UCSD-AML1 (cell line): ENCODE measurements at regions not wholly inside any gene's neighbourhood (a gene's known extent, or its start where the extent isn't known, plus 50 kb on each side); places are given as distances from the start of the nearest gene placed in this dataset.

Experiments used
- DNase-seq: peaks from one replicate; lab custom pipeline; 2025; ENCODE audit not compliant: unreplicated experiment; lab: John Stamatoyannopoulos, UW

DNA sequence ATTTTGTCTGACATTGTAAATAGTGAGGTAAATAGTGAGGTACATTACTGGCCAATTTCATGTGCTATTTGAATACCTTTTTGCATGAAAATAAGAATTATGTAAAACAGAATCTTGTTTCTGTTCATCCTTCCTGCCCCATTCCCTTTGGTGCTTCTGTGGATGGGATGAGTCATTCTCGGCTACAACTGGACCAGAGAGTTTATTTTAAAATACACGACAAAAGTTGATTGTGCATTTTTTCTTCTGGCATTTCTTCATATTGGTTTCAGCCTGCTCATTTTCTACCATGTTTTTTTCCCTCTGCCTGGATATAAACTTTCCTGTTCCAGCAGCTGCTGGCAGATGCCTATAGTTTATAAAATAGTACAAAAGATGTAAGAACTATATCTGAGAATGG is 107.5 kb downstream of the CYSLTR2 start:
- no peak for DNase-seq

DNA sequence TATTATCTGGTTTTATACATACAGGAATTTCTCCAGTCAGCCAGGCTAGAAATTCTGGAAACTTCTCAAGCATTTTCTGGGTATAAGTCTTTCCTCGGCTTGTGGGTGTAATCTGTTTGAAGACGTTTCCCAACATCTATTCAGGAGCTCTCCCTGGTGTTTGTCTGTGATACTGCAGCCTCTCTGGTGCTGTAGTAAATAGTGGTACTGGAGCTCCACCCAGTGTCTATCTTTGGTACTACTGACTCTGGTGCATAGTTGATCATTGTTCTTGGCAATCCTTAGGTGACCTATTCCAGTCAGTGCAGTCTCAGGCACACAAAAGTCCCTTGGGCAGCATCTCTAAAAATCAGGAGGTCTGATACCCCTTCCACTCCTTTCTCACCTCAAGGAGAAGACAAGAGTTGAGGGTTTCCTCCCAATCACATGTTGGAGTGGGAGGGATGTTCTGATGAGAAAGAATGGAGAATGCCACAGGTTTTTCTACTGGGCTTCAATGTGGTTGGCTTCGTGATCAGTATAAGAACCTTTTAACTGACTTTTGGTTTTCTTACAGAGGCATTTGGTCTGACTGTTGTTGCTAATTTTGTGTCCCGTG is 115.5 kb downstream of the CYSLTR2 start:
- peak; percentile 39 for DNase-seq

DNA sequence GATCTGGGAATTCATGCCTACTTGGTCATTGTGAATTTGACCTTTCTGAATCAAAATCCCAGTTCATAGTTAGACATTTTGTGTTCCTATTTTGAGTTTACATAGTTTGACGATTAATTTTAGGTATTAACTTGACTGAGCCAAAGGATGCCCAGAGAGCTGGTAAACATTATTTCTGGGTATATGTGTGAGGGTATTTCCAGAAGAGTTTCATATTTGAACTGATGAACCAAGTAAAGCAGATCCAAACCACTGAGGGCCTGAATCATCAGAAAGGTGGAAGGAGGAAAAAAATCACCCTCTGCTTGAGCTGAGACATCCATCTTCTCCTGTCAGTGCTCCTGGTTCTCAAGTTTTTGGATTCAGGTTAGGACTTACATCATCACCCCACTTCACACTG is 116.6 kb downstream of the CYSLTR2 start:
- DNase-seq, result no peak

DNA sequence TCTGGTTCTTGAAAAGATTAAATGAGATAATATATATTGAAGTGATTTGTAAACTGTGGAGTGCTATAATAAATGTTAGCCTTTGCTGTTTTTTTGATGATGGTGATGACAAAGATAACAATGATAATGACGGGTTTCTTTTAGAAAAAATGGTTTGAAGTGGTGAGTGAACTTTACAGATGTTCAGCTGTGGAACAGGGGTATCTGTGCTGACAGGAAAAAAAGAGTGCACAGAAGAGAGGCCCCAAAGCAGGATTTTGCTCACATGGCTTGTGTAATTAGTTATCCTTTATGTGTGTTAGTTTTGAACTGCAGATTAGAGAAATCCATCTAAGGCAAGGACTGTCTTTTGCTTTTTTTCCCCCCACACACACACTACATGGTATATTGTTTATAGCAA is 119.2 kb downstream of the CYSLTR2 start:
- no peak for DNase-seq

DNA sequence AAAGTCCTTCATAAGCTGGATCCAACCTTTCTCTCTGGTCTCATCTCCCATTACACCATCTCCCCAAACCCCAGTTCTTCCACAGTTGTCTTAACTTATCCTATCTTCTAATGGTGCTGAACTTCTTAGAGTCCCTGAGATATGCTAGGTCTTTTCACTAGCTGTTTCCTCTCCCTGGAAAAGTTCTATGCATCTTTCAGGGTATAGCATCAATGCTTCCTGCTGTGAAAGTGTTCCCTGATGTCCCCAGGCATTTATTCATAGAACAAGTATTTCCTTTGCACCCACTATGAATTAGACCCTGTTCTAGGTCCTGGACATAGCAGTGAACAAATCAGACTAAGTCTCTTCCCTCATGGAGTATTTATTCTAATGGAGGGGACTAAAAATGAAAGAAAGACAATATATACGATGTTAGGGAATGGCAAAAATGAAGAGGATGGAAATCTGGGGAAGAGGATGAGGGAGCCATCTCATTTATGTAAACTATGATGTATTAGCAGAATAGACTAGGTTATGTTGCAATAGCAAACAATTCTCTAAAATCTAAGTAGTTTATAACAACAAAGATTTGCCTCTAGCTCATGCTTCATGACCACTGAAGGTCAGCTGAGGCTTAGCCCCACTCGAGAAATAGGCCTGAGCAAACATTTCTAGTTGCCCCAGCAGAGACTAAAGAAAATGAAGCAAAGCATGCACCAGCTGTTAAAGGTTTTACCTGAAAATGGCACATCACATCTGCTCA is 120.0 kb downstream of the CYSLTR2 start:
- no peak for DNase-seq

DNA sequence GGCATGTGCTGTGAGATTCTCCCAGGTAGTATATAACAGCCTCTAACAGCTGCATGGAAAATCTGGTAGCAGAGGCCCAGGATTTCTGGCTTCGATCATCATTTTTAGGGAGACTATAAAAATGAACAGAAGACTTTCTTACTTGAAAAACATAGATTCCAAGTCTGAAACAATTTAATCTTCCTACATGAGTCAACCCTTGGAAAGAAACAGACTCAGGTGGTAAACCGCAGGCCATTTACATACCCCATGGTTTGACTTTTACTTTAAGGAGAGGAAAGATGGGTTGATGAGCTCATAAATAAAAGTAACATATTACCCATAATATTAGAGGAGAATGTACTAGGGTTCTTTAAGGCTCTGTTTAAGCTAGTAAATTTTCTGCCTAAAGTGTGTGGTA is 121.6 kb downstream of the CYSLTR2 start:
- no peak for DNase-seq

DNA sequence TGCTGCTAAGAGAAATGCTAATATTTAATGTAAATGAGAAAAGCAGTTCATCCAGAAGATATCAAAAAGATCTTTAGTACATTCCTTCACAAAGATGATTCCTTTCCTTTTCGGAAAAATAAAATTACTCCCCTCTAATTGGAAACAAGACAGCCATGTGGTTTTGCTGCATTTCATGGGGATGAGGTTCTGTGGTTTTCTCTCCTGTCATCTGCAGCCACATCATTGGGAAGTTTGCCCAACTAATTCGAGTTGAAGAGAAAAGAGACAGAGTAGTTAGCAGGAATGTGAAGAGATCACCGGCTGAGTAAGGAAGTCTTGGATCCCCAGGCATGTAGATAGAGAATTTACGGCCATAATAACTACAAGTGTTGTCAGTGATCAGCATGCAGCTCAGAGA is 122.1 kb downstream of the CYSLTR2 start:
- DNase-seq, result no peak

DNA sequence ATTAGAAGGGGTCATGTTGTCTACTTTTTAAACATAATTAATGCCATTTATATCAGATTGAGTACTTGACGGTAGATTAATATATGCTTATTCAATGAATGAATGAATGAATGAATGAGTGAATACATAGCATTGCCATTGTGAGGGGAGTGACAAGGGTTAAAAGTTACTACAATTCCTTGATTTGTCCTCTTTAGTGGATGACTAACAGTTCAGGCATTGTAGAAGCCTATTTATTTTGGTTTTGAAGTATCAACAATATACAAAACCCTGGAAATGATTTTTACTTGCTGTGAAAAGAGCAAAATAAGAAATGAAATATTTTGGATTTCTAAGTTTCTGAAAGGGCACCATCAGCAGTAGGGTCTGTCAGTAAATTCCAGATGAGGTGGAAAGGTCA is 122.7 kb downstream of the CYSLTR2 start:
- DNase-seq, result no peak

DNA sequence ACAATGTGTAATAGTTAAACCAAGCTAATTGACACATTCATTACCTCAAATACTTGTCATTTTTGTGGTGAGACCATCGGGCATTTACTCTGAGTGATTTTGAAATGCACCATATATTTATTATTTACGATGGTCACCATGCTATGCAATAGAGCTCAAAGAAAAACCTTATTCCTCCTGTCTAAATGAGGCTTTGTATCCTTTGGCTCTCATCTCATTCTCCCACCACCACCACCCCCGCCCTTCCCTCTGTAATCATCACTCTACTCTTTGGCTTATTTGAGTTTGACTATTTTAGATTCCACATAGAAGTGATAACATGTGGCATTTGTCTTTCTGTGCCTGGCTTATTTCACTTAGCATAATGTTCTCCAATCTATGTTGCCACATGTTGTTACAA is 124.9 kb downstream of the CYSLTR2 start:
- no peak for DNase-seq

DNA sequence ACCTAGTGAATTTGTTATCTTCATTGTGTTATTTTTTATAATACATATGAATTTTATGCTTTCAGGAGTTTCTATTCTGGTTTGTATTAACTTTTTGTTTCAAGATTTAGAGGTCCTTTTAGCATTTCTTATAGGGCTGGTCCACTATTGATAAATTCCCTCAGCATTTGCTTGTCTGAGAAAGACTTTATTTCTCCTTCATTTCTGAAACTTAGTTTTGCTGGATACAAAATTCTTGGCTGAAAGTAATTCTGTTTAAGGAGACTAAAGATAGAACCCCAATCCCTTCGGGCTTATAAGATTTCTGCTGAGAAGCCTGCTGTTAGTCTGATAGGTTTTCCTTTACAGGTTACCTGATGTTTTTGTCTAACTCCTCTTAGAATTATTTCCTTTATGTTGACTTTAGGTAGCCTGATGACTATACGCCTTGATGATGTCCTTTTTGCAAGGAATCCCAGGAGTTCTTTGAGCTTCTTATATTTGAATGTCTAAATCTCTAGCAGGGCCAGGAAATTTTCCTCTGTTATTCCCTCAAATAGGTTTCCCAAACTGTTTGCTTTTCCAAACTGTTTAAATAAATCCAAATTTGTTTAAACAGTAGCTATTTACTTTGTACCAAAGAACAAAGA is 127.1 kb downstream of the CYSLTR2 start:
- no peak for DNase-seq

DNA sequence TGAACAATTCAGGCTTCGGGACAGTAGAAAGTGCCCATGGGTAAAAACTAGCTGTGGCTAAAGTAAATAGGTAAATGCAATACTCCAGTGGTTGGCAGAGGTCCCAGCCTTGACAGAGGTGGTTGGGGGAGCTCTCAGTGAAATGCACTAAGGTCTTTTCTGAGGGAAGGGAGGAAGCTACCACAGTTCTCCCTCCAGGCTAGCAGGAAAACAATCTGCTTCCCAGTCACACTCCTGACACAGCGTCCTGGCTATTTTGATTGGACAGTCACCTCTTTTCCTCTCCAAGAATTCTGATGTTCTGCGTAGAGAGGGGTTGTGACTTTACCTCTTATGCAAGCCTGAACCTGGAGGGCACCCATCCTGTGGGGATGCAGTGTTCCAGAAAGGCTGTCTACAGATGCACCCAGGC is 128.7 kb downstream of the CYSLTR2 start:
- no peak for DNase-seq

DNA sequence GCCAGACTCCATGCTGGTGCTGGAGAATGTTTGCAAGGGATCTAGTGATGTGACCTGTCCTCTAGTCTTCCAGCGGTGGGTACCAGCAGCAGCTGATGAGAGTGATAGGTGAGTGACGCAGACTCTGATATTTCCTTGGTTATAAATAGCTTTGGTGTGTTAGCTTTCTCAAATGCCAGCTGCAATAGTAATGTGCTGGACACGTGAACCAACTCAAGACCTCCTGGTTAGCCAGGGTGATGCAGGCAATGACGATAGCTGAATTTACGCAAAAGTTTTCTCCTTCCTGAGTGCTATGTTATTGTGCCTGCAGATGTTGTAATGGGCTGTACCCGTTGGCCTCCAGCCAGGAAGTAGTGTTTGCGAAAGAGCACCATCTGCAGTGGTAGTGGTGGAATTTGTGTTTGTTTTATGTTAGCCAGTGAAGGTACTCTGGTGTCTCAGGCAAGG is 129.5 kb downstream of the CYSLTR2 start:
- DNase-seq, result peak; percentile 19

DNA sequence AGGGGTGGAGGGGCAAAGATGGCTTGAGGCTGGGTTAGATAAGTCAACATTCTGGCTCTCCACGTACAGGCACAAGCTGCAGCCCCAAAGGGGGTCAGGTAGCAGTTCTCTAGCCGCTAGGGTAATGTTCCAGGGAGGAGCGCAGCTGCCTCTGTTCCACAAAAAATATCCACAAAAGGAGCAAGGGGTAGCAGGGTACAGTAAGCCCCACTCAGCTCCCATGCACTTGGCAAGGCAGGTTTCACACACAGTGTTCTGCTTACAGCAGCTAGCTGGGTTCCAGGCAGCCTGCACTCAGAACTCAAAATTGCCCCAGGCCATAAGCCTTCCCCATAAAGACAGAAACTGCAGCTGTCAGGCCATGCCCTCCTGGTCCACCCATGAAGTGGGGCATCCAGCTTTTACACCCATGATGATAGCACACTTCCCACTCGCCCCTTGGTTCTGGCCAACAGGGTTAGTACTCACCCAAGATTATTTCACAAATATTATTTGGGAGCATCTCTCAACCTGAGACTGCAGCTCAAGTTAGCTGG is 130.0 kb downstream of the CYSLTR2 start:
- no peak for DNase-seq

DNA sequence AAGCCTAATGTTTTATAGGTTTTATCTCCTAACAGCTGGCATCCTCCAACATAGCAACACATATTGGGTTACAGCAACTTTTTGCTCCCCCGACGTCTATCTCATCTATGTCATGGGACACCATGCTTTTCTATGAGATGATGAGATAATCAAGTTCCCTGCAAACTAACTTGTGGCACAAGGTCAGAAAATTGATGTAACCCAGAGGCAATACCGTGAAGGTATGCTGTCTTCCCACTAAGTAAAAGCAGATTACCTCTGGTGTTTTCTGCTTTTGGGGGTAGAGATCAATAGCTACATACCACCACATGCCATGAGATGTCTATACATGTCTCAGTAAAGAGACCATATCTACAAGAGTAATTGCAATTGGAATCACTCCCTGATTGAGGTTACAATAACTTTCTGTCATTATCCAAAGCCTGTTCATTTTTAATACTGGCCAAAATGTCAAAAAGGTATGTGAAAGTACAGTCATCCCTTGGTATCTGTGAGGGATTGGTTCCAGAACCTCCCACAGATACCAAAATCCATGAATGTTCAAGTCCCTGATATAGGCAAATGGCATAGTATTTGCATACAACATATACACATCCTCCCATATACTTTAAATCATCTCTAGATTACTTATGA is 131.3 kb downstream of the CYSLTR2 start:
- DNase-seq, result no peak

DNA sequence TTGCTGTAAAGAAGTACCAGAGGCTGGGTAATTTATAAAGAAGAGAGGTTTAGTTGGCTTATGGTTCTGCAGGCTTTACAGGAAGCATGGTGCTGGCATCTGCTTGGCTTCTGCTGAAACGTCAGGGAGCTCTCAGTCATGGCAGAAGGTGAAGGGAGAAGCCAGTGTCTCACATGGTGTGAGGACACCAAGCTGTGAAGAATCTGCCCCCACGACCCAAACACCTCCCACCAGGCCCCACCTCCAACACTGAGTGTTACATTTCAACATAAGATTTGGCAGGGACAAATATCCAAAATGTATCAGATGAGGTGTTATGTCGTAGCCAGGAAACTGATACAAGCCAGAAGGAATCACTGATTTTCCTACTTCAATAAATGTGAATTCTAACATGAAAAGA is 136.5 kb downstream of the CYSLTR2 start:
- no peak for DNase-seq

DNA sequence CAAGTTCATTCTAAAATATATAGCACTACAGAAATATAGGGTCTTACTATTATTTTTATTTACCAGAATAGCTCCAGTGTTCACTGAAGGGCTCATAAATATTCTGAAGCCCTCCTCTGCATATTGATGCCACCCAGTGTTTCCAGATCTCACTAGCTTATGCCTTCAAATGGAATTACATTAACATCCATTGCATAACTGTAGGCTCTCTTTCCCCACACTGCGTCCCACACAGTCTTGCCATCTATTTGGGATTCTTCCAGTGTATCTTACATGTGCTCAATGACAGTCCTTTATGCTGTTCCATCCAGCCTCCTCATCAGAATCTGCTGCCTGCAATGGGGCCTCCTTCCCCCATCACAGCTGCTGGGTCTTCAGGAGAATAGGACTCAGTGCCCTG is 137.2 kb downstream of the CYSLTR2 start:
- DNase-seq, result no peak

DNA sequence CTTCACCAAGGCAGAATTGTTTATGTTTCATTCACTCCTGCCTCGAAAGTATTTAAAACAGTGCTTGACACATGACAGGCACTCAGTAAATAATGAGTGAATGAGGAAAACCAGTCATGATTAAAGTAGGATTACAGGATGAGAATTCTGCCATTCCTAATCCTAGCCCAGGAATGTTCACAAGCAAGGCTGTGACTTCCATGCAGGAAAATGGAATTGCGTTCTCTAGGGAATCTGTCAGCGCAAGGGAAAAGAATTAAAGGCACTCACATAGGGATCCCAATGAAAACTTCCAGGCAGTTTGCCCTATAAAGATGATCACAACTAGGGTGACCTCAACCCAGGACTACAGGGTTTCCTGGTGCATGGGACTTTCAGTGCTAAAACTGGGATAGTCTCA is 143.4 kb downstream of the CYSLTR2 start:
- DNase-seq, result no peak

DNA sequence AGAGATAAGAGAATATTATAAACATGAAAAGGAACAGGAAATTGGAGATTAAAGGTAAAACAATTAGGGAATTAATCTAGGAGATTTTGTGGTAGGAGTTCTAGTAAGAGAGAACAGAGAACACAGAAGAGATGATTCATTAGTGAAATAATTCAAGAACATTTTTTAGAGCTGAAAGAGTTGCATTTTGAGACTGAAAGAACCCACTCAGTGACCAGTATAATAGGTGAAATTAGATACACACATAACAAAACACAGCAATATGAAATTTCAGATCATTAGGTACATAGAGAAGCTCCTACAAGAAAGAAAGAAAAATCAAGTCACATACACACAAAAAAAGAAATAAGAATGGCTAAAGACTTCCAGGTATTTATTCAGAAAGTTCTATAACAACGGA is 144.0 kb downstream of the CYSLTR2 start:
- DNase-seq, result no peak

DNA sequence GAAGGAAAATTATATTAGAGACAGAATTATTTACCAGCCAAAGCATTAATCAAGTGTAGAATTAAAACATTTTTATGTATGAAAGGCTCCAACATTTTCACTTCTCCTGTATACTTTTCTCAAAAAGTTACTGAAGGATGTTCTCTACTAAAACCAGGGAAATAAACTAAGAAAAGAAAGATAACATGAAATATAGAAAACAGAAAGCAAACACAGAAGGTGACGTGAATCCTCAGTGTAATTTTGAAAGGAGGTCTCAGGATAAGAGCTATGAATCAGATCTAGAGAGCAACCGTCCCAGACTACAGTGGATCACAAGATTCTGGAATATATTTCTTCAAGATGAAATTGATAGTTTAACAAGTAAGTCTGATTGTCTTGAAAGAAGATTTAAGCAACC is 144.5 kb downstream of the CYSLTR2 start:
- DNase-seq, result no peak

DNA sequence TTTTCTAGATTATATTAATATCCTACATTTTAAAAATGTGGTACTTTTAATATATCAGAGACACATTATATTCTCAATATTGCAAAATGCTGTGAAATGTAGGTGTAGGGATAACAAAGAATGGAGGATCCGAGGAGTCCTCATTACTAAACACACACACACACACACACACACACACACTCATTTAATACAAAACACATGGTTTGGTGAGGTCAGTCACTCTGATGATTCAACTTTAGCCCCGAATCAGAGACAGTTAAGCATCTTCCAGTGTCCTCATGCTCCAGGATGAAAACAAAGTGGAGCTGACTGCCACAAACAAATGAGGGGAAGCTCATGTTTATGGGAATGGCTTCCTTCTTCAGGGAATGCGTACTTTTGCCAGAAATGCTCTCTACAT is 147.5 kb downstream of the CYSLTR2 start:
- DNase-seq, result no peak

DNA sequence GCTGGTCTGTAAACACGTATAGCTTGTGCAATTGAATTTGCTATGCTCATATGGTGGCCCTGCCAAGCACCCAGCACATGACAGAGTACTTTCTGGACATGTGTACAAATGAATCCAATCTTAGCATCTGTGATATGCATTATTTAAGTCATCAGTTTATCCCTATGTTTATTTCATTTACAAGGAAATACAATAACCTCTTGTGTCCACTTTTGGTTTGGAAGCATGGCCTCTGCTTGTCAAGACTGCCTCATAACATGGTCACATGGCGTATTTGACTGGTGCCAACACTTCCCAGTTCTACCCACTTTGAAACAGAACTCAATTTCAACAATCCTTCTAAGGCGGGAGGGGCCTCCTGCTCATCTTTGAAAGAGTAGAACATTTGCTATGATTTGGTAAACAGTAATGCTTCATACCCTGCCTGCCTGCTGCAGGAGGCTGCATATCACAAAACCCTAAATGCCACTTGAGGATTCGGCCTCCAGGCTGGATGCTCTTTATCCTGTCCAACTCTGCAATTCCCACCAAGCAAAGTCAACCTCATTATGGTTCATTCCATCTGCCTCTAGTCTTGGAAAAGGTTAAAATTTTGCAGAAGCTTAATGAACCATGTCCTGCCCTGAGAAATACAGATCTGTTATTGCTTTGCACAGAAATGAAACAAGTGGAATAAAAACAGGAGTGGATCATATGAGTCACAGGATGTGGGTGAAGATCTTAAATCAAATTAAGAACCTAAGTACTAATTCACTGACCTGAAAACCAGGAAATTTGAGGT is 151.3 kb downstream of the CYSLTR2 start:
- DNase-seq, result no peak
